H4 (cell line): ENCODE measurements at regions not wholly inside any gene's neighbourhood (a gene's known extent, or its start where the extent isn't known, plus 50 kb on each side); places are given as distances from the start of the nearest gene placed in this dataset.
"Not testable (repeated sequence)": the region's sequence is repeated elsewhere in the genome, so short reads cannot be mapped to it uniquely, and the experiment has no call there.

ENCODE experiments used
- DNase-seq: peaks from one replicate; pipeline ENCODE4 v3.0.0-alpha.2; 2015; ENCODE audit warnings: low spot score

- no peak for DNase-seq
Measured at GRCh38 chrX:1700757-1701156, 85.9 kb downstream of the ASMT start.

GRCh38 chrX:1701396-1701901 is 86.6 kb downstream of the ASMT start:
- DNase-seq, result not testable (repeated sequence)

GRCh38 chrX:1702142-1702541 is 87.3 kb downstream of the ASMT start:
- DNase-seq, result not testable (repeated sequence)

GRCh38 chrX:1702557-1702956 is 87.7 kb downstream of the ASMT start:
- DNase-seq, result not testable (repeated sequence)

- DNase-seq, result not testable (repeated sequence)
Measured at GRCh38 chrX:1709277-1709676, 94.4 kb downstream of the ASMT start.

- DNase-seq, result no peak
Measured at GRCh38 chrX:1713296-1713695, 98.4 kb downstream of the ASMT start.

GRCh38 chrX:1717373-1717772 is 102.5 kb downstream of the ASMT start:
- DNase-seq, result no peak

- DNase-seq, result no peak
Measured at GRCh38 chrX:1719270-1719669, 104.4 kb downstream of the ASMT start.

- DNase-seq, result no peak
Measured at GRCh38 chrX:1720836-1721235, 106.0 kb downstream of the ASMT start.

GRCh38 chrX:1725472-1725871 is 110.6 kb downstream of the ASMT start:
- no peak for DNase-seq

- DNase-seq, result peak; percentile 81
Measured at GRCh38 chrX:1727531-1728027, 112.7 kb downstream of the ASMT start.

GRCh38 chrX:1734806-1735205 is 119.9 kb downstream of the ASMT start:
- DNase-seq, result no peak

- DNase-seq, result no peak
Measured at GRCh38 chrX:1741816-1742394, 127.0 kb downstream of the ASMT start.

- DNase-seq, result peak; percentile 55
Measured at GRCh38 chrX:1743105-1743504, 128.2 kb downstream of the ASMT start.

- no peak for DNase-seq
Measured at GRCh38 chrX:1743663-1744062, 128.8 kb downstream of the ASMT start.

GRCh38 chrX:1748408-1748807 is 133.5 kb downstream of the ASMT start:
- no peak for DNase-seq

- DNase-seq, result no peak
Measured at GRCh38 chrX:1749499-1749898, 134.6 kb downstream of the ASMT start.

- DNase-seq, result peak; percentile 16
Measured at GRCh38 chrX:1750267-1750666, 135.4 kb downstream of the ASMT start.

GRCh38 chrX:1751781-1752180 is 136.9 kb downstream of the ASMT start:
- peak; percentile 52 for DNase-seq

- not testable (repeated sequence) for DNase-seq
Measured at GRCh38 chrX:1752799-1753198, 137.9 kb downstream of the ASMT start.

GRCh38 chrX:1754077-1754476 is 139.2 kb downstream of the ASMT start:
- peak; percentile 30 for DNase-seq

- peak; percentile 44 for DNase-seq
Measured at GRCh38 chrX:1763294-1763693, 148.4 kb downstream of the ASMT start.

GRCh38 chrX:1764883-1765364 is 150.1 kb downstream of the ASMT start:
- peak; percentile 33 for DNase-seq

- DNase-seq, result no peak
Measured at GRCh38 chrX:1767026-1767425, 152.2 kb downstream of the ASMT start.
